Cerebellar cortex (tissue), 1 donor: ENCODE measurements at regions not wholly inside any gene's neighbourhood (a gene's known extent, or its start where the extent isn't known, plus 50 kb on each side); places are given as distances from the start of the nearest gene placed in this dataset.
"Not testable (repeated sequence)": the region's sequence is repeated elsewhere in the genome, so short reads cannot be mapped to it uniquely, and the experiment has no call there.

Experiments
- DNase-seq: peaks from one replicate; pipeline ENCODE4 v3.0.0-alpha.2; 2015; ENCODE audit warnings: low spot score

GRCh38 chr3:184477940-184478339 lies 83.6 kb upstream of the EPHB3 start:
- no peak for DNase-seq

- DNase-seq = no peak
These were observed 82.0 kb upstream of the EPHB3 start for GRCh38 chr3:184479426-184480126.

GRCh38 chr3:184480831-184481230 lies 80.8 kb upstream of the EPHB3 start:
- DNase-seq = no peak

GRCh38 chr3:184481984-184482671 lies 79.5 kb upstream of the EPHB3 start:
- DNase-seq = no peak

- no peak for DNase-seq
These were observed 76.3 kb upstream of the EPHB3 start for GRCh38 chr3:184485241-184485640.

- no peak for DNase-seq
These were observed 75.7 kb upstream of the EPHB3 start for GRCh38 chr3:184485906-184486305.

GRCh38 chr3:184486614-184487013 lies 75.0 kb upstream of the EPHB3 start:
- peak; percentile 85 for DNase-seq

- DNase-seq = no peak
These were observed 73.0 kb upstream of the EPHB3 start for GRCh38 chr3:184488577-184488976.

GRCh38 chr3:184489268-184489841 lies 72.2 kb upstream of the EPHB3 start:
- DNase-seq = no peak

- no peak for DNase-seq
These were observed 70.5 kb upstream of the EPHB3 start for GRCh38 chr3:184491011-184491576.

- DNase-seq = no peak
These were observed 69.5 kb upstream of the EPHB3 start for GRCh38 chr3:184491867-184492615.

GRCh38 chr3:184496933-184497332 lies 64.7 kb upstream of the EPHB3 start:
- DNase-seq = no peak

GRCh38 chr3:184497804-184498203 lies 63.8 kb upstream of the EPHB3 start:
- no peak for DNase-seq

- no peak for DNase-seq
These were observed 62.5 kb upstream of the EPHB3 start for GRCh38 chr3:184498986-184499606.

GRCh38 chr3:184500344-184500923 lies 61.2 kb upstream of the EPHB3 start:
- no peak for DNase-seq

- DNase-seq = no peak
These were observed 59.4 kb upstream of the EPHB3 start for GRCh38 chr3:184502123-184502667.

- DNase-seq = not testable (repeated sequence)
These were observed 58.7 kb upstream of the EPHB3 start for GRCh38 chr3:184502841-184503240.

GRCh38 chr3:184503647-184504046 lies 57.9 kb upstream of the EPHB3 start:
- DNase-seq = no peak

GRCh38 chr3:184505076-184505878 lies 56.3 kb upstream of the EPHB3 start:
- no peak for DNase-seq

GRCh38 chr3:184506561-184506991 lies 55.0 kb upstream of the EPHB3 start:
- peak; percentile 85 for DNase-seq
